H9 (cell line): ENCODE measurements at regions not wholly inside any gene's neighbourhood (a gene's known extent, or its start where the extent isn't known, plus 50 kb on each side); places are given as distances from the start of the nearest gene placed in this dataset.
A peak's percentile ranks its signal among the peaks of the same experiment; 100 is the strongest.

ENCODE experiments used
- DNase-seq: peaks from one replicate; pipeline ENCODE4 v3.0.0-alpha.2; 2017
- H2AFZ ChIP-seq: one replicate; pipeline ENCODE4 v1.6.1; 2013; ENCODE audit warnings: mild to moderate bottlenecking, low read length, control low read depth, moderate library complexity
- H2AK5ac ChIP-seq: 2 replicates; pipeline ENCODE4 v1.6.1; 2013; ENCODE audit warnings: low read length, control low read depth, mixed read lengths; ENCODE audit not compliant: insufficient read length
- H2BK120ac ChIP-seq: one replicate; pipeline ENCODE4 v1.6.1; 2013; ENCODE audit warnings: low read depth, mild to moderate bottlenecking, low read length, control low read depth, inconsistent platforms; ENCODE audit not compliant: poor library complexity, severe bottlenecking
- H2BK12ac ChIP-seq: 2 replicates; pipeline ENCODE4 v1.6.1; 2013; ENCODE audit warnings: low read length, control low read depth, mixed read lengths, low read depth; ENCODE audit not compliant: insufficient read length
- H2BK15ac ChIP-seq: 2 replicates; pipeline ENCODE4 v1.6.1; 2013; ENCODE audit warnings: low read depth, low read length, control low read depth
- H2BK20ac ChIP-seq: one replicate; pipeline ENCODE4 v1.6.1; 2013; ENCODE audit warnings: low read depth, mild to moderate bottlenecking, low read length, control low read depth, inconsistent platforms; ENCODE audit not compliant: poor library complexity, severe bottlenecking
- H2BK5ac ChIP-seq: 2 replicates; pipeline ENCODE4 v1.6.1; 2013; ENCODE audit warnings: low read length, control low read depth, mixed read lengths; ENCODE audit not compliant: insufficient read length
- H3K14ac ChIP-seq: 2 replicates; pipeline ENCODE4 v1.6.1; 2013; ENCODE audit warnings: low read length, control low read depth; ENCODE audit not compliant: insufficient read depth
- H3K18ac ChIP-seq: 2 replicates; pipeline ENCODE4 v1.6.1; 2013; ENCODE audit warnings: low read depth, mild to moderate bottlenecking, mixed read lengths, low read length, control low read depth; ENCODE audit not compliant: insufficient read length
- H3K23ac ChIP-seq: 2 replicates; pipeline ENCODE4 v1.6.1; 2013; ENCODE audit warnings: low read length, control low read depth, mixed read lengths, low read depth; ENCODE audit not compliant: insufficient read length
- H3K23me2 ChIP-seq: 2 replicates; pipeline ENCODE4 v1.6.1; 2013; ENCODE audit warnings: low read depth, mild to moderate bottlenecking, mixed read lengths, low read length, control low read depth; ENCODE audit not compliant: insufficient read length, poor library complexity, severe bottlenecking
- H3K27ac ChIP-seq: 2 replicates; pipeline ENCODE4 v1.5.1; 2013; ENCODE audit warnings: low read length, control low read depth, mixed read lengths, low read depth; ENCODE audit not compliant: insufficient read length
- H3K27me3 ChIP-seq: 2 replicates; pipeline ENCODE4 v1.6.1; 2013; ENCODE audit warnings: low read length, control low read depth, inconsistent platforms; ENCODE audit not compliant: insufficient read depth
- H3K4ac ChIP-seq: 2 replicates; pipeline ENCODE4 v1.6.1; 2013; ENCODE audit warnings: low read depth, mild to moderate bottlenecking, control low read depth, inconsistent platforms, low read length, moderate library complexity
- H3K4me1 ChIP-seq: 2 replicates; pipeline ENCODE4 v1.6.1; 2013; ENCODE audit warnings: low read length, control low read depth, inconsistent platforms; ENCODE audit not compliant: insufficient read depth
- H3K4me2 ChIP-seq: 2 replicates; pipeline ENCODE4 v1.6.1; 2013; ENCODE audit warnings: low read length, control low read depth, mixed read lengths; ENCODE audit not compliant: insufficient read length, insufficient read depth
- H3K56ac ChIP-seq: 2 replicates; pipeline ENCODE4 v1.6.1; 2013; ENCODE audit warnings: low read depth, mild to moderate bottlenecking, mixed read lengths, low read length, control low read depth; ENCODE audit not compliant: insufficient read length
- H3K79me1 ChIP-seq: 2 replicates; pipeline ENCODE4 v1.6.1; 2013; ENCODE audit warnings: low read depth, mild to moderate bottlenecking, moderate library complexity, low read length, control low read depth, inconsistent platforms; ENCODE audit not compliant: insufficient read depth, poor library complexity, severe bottlenecking
- H3K79me2 ChIP-seq: 2 replicates; pipeline ENCODE4 v1.6.1; 2013; ENCODE audit warnings: low read length, control low read depth, inconsistent platforms; ENCODE audit not compliant: insufficient read depth
- H3K9ac ChIP-seq: 2 replicates; pipeline ENCODE4 v1.6.1; 2013; ENCODE audit warnings: low read length, control low read depth, mixed read lengths; ENCODE audit not compliant: insufficient read length; ENCODE audit errors: extremely low read depth
- H3K9me3 ChIP-seq: one replicate; pipeline ENCODE4 v1.6.1; 2013; ENCODE audit warnings: low read depth, low read length, inconsistent platforms; ENCODE audit not compliant: control insufficient read depth
- H3T11ph ChIP-seq: one replicate; pipeline ENCODE4 v1.6.1; 2013; ENCODE audit warnings: mild to moderate bottlenecking, low read length, control low read depth, inconsistent platforms
- H4K20me1 ChIP-seq: one replicate; pipeline ENCODE4 v1.6.1; 2013; ENCODE audit not compliant: control insufficient read depth, insufficient read length, insufficient read depth
- H4K5ac ChIP-seq: 2 replicates; pipeline ENCODE4 v1.6.1; 2013; ENCODE audit warnings: low read depth, mild to moderate bottlenecking, mixed read lengths, low read length, control low read depth; ENCODE audit not compliant: insufficient read length
- H4K8ac ChIP-seq: replicated peaks from 2 replicates; pipeline ENCODE4 v1.6.1; 2013; ENCODE audit warnings: low read length, control low read depth, mixed read lengths, low read depth; ENCODE audit not compliant: insufficient read length
- H4K91ac ChIP-seq: 2 replicates; pipeline ENCODE4 v1.6.1; 2013; ENCODE audit warnings: low read depth, mild to moderate bottlenecking, moderate library complexity, mixed read lengths, low read length, control low read depth; ENCODE audit not compliant: insufficient read length
- H3K27ac Mint-ChIP-seq, 3 experiments: 2 replicates in 2 of 3; 3 replicates in 1 of 3; pipeline ENCODE4 v1.8.0; 2020 to 2021; ENCODE audit warnings: mixed read lengths in 3 of 3, mild to moderate bottlenecking in 1 of 3, moderate library complexity in 1 of 3
- H3K27me3 Mint-ChIP-seq: 2 replicates; pipeline ENCODE4 v1.8.0; 2021; ENCODE audit warnings: low read depth, mild to moderate bottlenecking, moderate library complexity, mixed read lengths
- H3K36me3 Mint-ChIP-seq, 3 experiments: 2 replicates in 2 of 3; 3 replicates in 1 of 3; pipeline ENCODE4 v1.8.0; 2020 to 2021; ENCODE audit warnings: low read depth in 3 of 3, mixed read lengths in 3 of 3; ENCODE audit not compliant: insufficient read depth in 1 of 3
- H3K4me1 Mint-ChIP-seq, 2 experiments: 2 replicates each; pipeline ENCODE4 v1.8.0; 2020; ENCODE audit warnings: mixed read lengths in 2 of 2
- H3K4me3 Mint-ChIP-seq, 2 experiments: 2 replicates in 1 of 2; 3 replicates in 1 of 2; pipeline ENCODE4 v1.8.0; 2020 to 2021; ENCODE audit warnings: mild to moderate bottlenecking in 2 of 2, mixed read lengths in 2 of 2, moderate library complexity in 1 of 2
- H3K9me3 Mint-ChIP-seq, 2 experiments: 2 replicates in 1 of 2; 3 replicates in 1 of 2; pipeline ENCODE4 v1.8.0; 2020; ENCODE audit warnings: mild to moderate bottlenecking in 2 of 2, mixed read lengths in 2 of 2, moderate library complexity in 1 of 2
- WGBS: extraction: QIAGEN DNeasy Blood & Tissue Kit; methylation state at CpG from one replicate; pipeline ENCODE4 v1.1.7; 2013; ENCODE audit warnings: missing lambda C conversion rate, low lambda C conversion rate, mixed read lengths; ENCODE audit not compliant: insufficient read length; ENCODE audit errors: extremely low coverage; 5-methylcytosine and 5-hydroxymethylcytosine counted together
- TF ChIP-seq, protein P1 (sequence below): fragments of 200-600 bp; sonication (generic); conservative IDR thresholded peaks from 3 replicates; pipeline ENCODE4 v1.8.0; 2021; ENCODE audit warnings: antibody characterized with exemption, mild to moderate bottlenecking

DNA sequence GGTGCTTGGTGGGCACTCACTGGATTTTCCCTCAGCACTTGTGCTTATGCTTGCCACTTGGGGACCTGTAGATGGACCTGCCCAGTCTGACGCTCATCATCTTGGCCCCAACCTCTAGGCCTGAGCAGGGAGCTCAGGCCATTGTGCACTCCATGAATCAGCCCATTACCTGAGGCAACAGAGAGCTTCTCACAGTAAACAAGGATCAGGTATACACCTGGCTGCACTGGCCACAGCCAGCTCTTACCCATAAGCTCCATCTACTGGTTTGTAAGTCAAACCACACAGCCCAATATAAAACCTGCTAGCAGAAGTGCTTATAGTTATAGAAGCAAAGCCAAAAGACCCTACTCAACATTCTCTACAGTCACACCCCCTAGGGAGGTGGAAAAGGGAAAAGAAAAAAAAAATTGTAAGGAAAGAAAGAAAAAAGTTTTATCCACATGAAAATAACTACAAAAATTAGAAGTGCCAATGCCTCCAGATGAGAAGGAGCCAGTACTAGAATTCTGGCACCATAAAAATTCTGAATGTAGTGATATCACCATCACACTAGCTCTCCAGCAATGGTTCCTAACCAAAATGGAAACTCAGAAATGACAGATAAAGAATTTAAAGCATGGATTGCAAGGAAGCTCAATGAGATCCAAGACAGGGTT lies 87.8 kb upstream of the CDH5 start:
- WGBS = no CpG with 5 or more reads among the region's 1 CpG
- no peak overlapping the region for H3K14ac ChIP-seq
- H2BK20ac ChIP-seq = no peak overlapping the region
- H4K91ac ChIP-seq = no peak overlapping the region
- H3K4me1 Mint-ChIP-seq = peaks cover 43 to 47% of the 10 kb centered on the region in 2 experiments
- no peaks in the 10 kb centered on the region for H3K23me2 ChIP-seq
- no peaks in the 10 kb centered on the region for H3K27me3 Mint-ChIP-seq
- H3K4me2 ChIP-seq = no peak overlapping the region
- H3K4me3 Mint-ChIP-seq = no peak overlapping the region
- H2BK5ac ChIP-seq = no peak overlapping the region
- no peaks in the 10 kb centered on the region for H4K20me1 ChIP-seq
- H3K9me3 ChIP-seq = no peaks in the 10 kb centered on the region
- no peak overlapping the region for H3K4ac ChIP-seq
- H2AFZ ChIP-seq = no peak overlapping the region
- no peaks in the 10 kb centered on the region for H3K79me2 ChIP-seq
- no peaks in the 10 kb centered on the region for H3K27me3 ChIP-seq
- H2BK15ac ChIP-seq = no peak overlapping the region
- no peak overlapping the region for H3T11ph ChIP-seq
- H3K23ac ChIP-seq = no peak overlapping the region
- TF ChIP-seq, protein P1, sequence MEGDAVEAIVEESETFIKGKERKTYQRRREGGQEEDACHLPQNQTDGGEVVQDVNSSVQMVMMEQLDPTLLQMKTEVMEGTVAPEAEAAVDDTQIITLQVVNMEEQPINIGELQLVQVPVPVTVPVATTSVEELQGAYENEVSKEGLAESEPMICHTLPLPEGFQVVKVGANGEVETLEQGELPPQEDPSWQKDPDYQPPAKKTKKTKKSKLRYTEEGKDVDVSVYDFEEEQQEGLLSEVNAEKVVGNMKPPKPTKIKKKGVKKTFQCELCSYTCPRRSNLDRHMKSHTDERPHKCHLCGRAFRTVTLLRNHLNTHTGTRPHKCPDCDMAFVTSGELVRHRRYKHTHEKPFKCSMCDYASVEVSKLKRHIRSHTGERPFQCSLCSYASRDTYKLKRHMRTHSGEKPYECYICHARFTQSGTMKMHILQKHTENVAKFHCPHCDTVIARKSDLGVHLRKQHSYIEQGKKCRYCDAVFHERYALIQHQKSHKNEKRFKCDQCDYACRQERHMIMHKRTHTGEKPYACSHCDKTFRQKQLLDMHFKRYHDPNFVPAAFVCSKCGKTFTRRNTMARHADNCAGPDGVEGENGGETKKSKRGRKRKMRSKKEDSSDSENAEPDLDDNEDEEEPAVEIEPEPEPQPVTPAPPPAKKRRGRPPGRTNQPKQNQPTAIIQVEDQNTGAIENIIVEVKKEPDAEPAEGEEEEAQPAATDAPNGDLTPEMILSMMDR = peak; percentile 57
- peak overlapping the region in 1 of 3 experiments; percentile 32; a peak in 3 of 7 replicates for H3K27ac Mint-ChIP-seq
- H4K5ac ChIP-seq = no peak overlapping the region
- H2BK12ac ChIP-seq = no peak overlapping the region
- no peak overlapping the region for H2BK120ac ChIP-seq
- no peak overlapping the region for H3K18ac ChIP-seq
- no peak overlapping the region for H2AK5ac ChIP-seq
- no peak overlapping the region for H3K56ac ChIP-seq
- no peak overlapping the region for H3K9ac ChIP-seq
- H4K8ac ChIP-seq = no peak overlapping the region
- H3K4me1 ChIP-seq = no peaks in the 10 kb centered on the region
- peaks cover 0 to 28% (median 5%) of the 10 kb centered on the region in 3 experiments; a peak in 4 of 7 replicates for H3K36me3 Mint-ChIP-seq
- peaks cover 25% of the 10 kb centered on the region in 2 experiments for H3K9me3 Mint-ChIP-seq
- peak; percentile 49 for DNase-seq
- no peaks in the 10 kb centered on the region for H3K79me1 ChIP-seq
- no peak overlapping the region for H3K27ac ChIP-seq
